ENCODE measurements at regions not wholly inside any gene's neighbourhood (a gene's known extent, or its start where the extent isn't known, plus 50 kb on each side); places are given as distances from the start of the nearest gene placed in this dataset.

GRCh38 chr1:79777481-79778219, 771.1 kb upstream of the ADGRL4 start:
- H3K79me2 ChIP-seq (replicated peaks; ENCODE audit: insufficient read depth, low read length): no peaks in the 10 kb centered on the region
- H3K4me3 ChIP-seq (ENCODE audit: low read length): no peak overlapping the region
- no peaks in the 10 kb centered on the region for H3K9me3 ChIP-seq (ENCODE audit: low read length)
- H3K27ac ChIP-seq (ENCODE audit: low read length): no peak overlapping the region
- no peak for TF ChIP-seq EZH2 (IDR thresholded peaks at IDR 0.05; ENCODE audit: borderline replicate concordance, insufficient read depth, low read length, poor library complexity, severe bottlenecking)
- no peak for TF ChIP-seq POLR2AphosphoS5 (IDR thresholded peaks at IDR 0.05)
- no peak for TF ChIP-seq CTCF (IDR thresholded peaks at IDR 0.05; ENCODE audit: poor library complexity, severe bottlenecking)
- TF ChIP-seq REST (IDR thresholded peaks at IDR 0.05; ENCODE audit: borderline replicate concordance): no peak
- H2AFZ ChIP-seq (ENCODE audit: low read depth, low read length): no peak overlapping the region
- no peaks in the 10 kb centered on the region for H3K9me2 ChIP-seq (ENCODE audit: insufficient read depth, low read length)
- H4K20me1 ChIP-seq (ENCODE audit: insufficient read depth): no peaks in the 10 kb centered on the region
- H3F3A ChIP-seq (ENCODE audit: insufficient read depth, low read length, poor library complexity, severe bottlenecking): no peaks in the 10 kb centered on the region
- H3K36me3 ChIP-seq (ENCODE audit: insufficient read depth, low read length): no peaks in the 10 kb centered on the region
- no peaks in the 10 kb centered on the region for H3K27me3 ChIP-seq (ENCODE audit: insufficient read depth, low read depth, low read length)
- no peak overlapping the region for H3K9ac ChIP-seq (ENCODE audit: low read length)
- H3K4me2 ChIP-seq (ENCODE audit: low read length): no peak overlapping the region

- H3K27ac ChIP-seq (ENCODE audit: low read length): no peak overlapping the region
- H3K36me3 ChIP-seq (ENCODE audit: insufficient read depth, low read length): no peaks in the 10 kb centered on the region
- TF ChIP-seq CTCF (IDR thresholded peaks at IDR 0.05; ENCODE audit: poor library complexity, severe bottlenecking) (no peak), TAF1 (IDR thresholded peaks at IDR 0.05; ENCODE audit: low read depth) (no peak), REST (IDR thresholded peaks at IDR 0.05; ENCODE audit: borderline replicate concordance) (no peak), RAD21 (conservative IDR thresholded peaks at IDR 0.05) (no peak), EZH2 (IDR thresholded peaks at IDR 0.05; ENCODE audit: borderline replicate concordance, insufficient read depth, low read length, poor library complexity, severe bottlenecking) (no peak), SMC3 (conservative IDR thresholded peaks at IDR 0.05; ENCODE audit: poor library complexity) (no peak), EP300 (conservative IDR thresholded peaks at IDR 0.05; ENCODE audit: poor library complexity, severe bottlenecking) (no peak), MXI1 (conservative IDR thresholded peaks at IDR 0.05; ENCODE audit: poor library complexity, severe bottlenecking) (no peak), POLR2AphosphoS5 (IDR thresholded peaks at IDR 0.05) (no peak)
- no peaks in the 10 kb centered on the region for H3K27me3 ChIP-seq (ENCODE audit: insufficient read depth, low read depth, low read length)
- no peak overlapping the region for H3K4me2 ChIP-seq (ENCODE audit: low read length)
- no peaks in the 10 kb centered on the region for H4K20me1 ChIP-seq (ENCODE audit: insufficient read depth)
- H3K9ac ChIP-seq (ENCODE audit: low read length): no peak overlapping the region
- H2AFZ ChIP-seq (ENCODE audit: low read depth, low read length): no peak overlapping the region
- H3K4me3 ChIP-seq (ENCODE audit: low read length): no peak overlapping the region
- H3K9me3 ChIP-seq (ENCODE audit: low read length): no peaks in the 10 kb centered on the region
- no peaks in the 10 kb centered on the region for H3K79me2 ChIP-seq (replicated peaks; ENCODE audit: insufficient read depth, low read length)
- H3K9me2 ChIP-seq (ENCODE audit: insufficient read depth, low read length): no peaks in the 10 kb centered on the region
- no peaks in the 10 kb centered on the region for H3F3A ChIP-seq (ENCODE audit: insufficient read depth, low read length, poor library complexity, severe bottlenecking)
These were observed 768.9 kb upstream of the ADGRL4 start for GRCh38 chr1:79775402-79775801.

All from neural cell (in vitro differentiated cells).